Activated CD4-positive, alpha-beta T cell treated with anti-CD3 and anti-CD28 coated beads, Interleukin-2, amount 10 ng/mL, durations not matched to agents 24 days and 14 days (primary cell): ENCODE measurements at regions not wholly inside any gene's neighbourhood (a gene's known extent, or its start where the extent isn't known, plus 50 kb on each side); places are given as distances from the start of the nearest gene placed in this dataset.
A peak's percentile ranks its signal among the peaks of the same experiment; 100 is the strongest.

Experiments
- DNase-seq: peaks from one replicate; pipeline ENCODE4 v3.0.0; 2022
- H3K27ac Mint-ChIP-seq: one replicate; pipeline ENCODE4 v1.8.0; 2022; ENCODE audit warnings: mild to moderate bottlenecking, mixed read lengths
- H3K27me3 Mint-ChIP-seq: one replicate; pipeline ENCODE4 v1.8.0; 2022; ENCODE audit warnings: mixed read lengths
- H3K36me3 Mint-ChIP-seq: one replicate; pipeline ENCODE4 v1.8.0; 2022; ENCODE audit warnings: low read depth, mild to moderate bottlenecking, mixed read lengths
- H3K4me1 Mint-ChIP-seq: one replicate; pipeline ENCODE4 v1.8.0; 2021; ENCODE audit warnings: mixed read lengths
- H3K4me3 Mint-ChIP-seq: one replicate; pipeline ENCODE4 v1.8.0; 2022; ENCODE audit warnings: mild to moderate bottlenecking, moderate library complexity, mixed read lengths
- H3K9me3 Mint-ChIP-seq: one replicate; pipeline ENCODE4 v1.8.0; 2021; ENCODE audit warnings: mixed read lengths
- intact Hi-C: fragments of 100-400 bp; cut with micrococcal nuclease; formaldehyde crosslinking; loops from one replicate; pipeline ENCODE4 v1.15.1; 2023

DNA sequence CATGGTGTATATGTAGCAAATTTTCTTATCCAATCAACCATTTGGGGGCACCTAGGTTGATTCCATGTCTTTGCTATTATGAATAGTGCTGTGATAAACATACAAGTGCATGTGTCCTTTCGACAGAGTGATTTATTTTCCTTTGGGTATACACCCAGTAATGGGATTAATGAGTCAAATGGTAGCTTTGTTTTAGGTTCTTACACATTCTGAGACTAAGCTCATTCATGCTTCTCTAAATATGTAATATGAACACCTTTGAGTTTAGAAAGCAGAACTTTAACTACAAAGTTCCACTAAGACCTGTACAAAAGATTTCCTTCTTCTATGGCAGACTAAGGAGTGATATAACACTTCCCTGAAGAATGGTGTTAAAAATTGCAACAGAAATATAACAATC lies 627.0 kb downstream of the KCNA4 start:
- Mint-ChIP-seq H3K27me3 (no peaks in the 10 kb centered on the region), H3K4me3 (no peak overlapping the region), H3K27ac (no peak overlapping the region), H3K36me3 (no peaks in the 10 kb centered on the region), H3K9me3 (no peaks in the 10 kb centered on the region), H3K4me1 (no peaks in the 10 kb centered on the region)
- intact Hi-C loops = no loop called here
- DNase-seq = no peak

- peaks cover 3% of the 10 kb centered on the region for H3K9me3 Mint-ChIP-seq
These were observed 643.1 kb downstream of the KCNA4 start for GRCh38 chr11:29373725-29374124.

GRCh38 chr11:29368126-29368525 lies 648.7 kb downstream of the KCNA4 start:
- Mint-ChIP-seq H3K9me3 (peaks cover 3% of the 10 kb centered on the region), H3K27ac (no peak overlapping the region), H3K36me3 (no peaks in the 10 kb centered on the region), H3K27me3 (no peaks in the 10 kb centered on the region), H3K4me1 (no peaks in the 10 kb centered on the region), H3K4me3 (no peak overlapping the region)
- no peak for DNase-seq
- intact Hi-C loops = no loop called here

More at GRCh38 chr11:29373725-29374124, 643.1 kb downstream of the KCNA4 start:
- Mint-ChIP-seq H3K27me3 (no peaks in the 10 kb centered on the region), H3K4me1 (no peaks in the 10 kb centered on the region), H3K36me3 (no peaks in the 10 kb centered on the region), H3K4me3 (no peak overlapping the region), H3K27ac (no peak overlapping the region)
- no peak for DNase-seq
- intact Hi-C loops = no loop called here

GRCh38 chr11:29364006-29364405 lies 652.8 kb downstream of the KCNA4 start:
- intact Hi-C loops = no loop called here
- Mint-ChIP-seq H3K36me3 (no peaks in the 10 kb centered on the region), H3K27me3 (no peaks in the 10 kb centered on the region), H3K9me3 (peaks cover 3% of the 10 kb centered on the region), H3K4me3 (no peak overlapping the region), H3K27ac (no peak overlapping the region), H3K4me1 (no peaks in the 10 kb centered on the region)
- no peak for DNase-seq

DNA sequence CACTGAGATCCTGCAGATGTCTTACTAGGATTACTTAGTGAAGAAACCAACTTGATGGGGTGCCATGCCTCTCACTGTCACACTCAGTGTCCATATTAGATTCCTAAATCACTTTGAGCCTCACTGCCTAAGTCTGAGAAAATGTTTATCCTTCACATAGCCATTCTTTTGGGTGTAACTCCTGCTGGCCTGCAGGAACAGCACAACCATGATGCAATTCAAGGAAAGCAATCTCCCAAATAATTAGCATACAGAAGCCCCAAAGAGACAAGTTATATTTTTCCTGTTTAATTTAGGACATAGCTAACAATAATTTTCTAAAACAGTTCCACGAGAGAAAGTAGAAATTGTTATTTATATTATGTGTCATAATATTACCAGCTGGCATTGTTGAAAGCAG lies 655.5 kb downstream of the KCNA4 start:
- no peak for DNase-seq
- no peaks in the 10 kb centered on the region for H3K36me3 Mint-ChIP-seq
- peaks cover 3% of the 10 kb centered on the region for H3K9me3 Mint-ChIP-seq
- H3K27ac Mint-ChIP-seq = no peak overlapping the region
- intact Hi-C loops = no loop called here
- H3K4me3 Mint-ChIP-seq = no peak overlapping the region
- no peaks in the 10 kb centered on the region for H3K4me1 Mint-ChIP-seq
- no peaks in the 10 kb centered on the region for H3K27me3 Mint-ChIP-seq

DNA sequence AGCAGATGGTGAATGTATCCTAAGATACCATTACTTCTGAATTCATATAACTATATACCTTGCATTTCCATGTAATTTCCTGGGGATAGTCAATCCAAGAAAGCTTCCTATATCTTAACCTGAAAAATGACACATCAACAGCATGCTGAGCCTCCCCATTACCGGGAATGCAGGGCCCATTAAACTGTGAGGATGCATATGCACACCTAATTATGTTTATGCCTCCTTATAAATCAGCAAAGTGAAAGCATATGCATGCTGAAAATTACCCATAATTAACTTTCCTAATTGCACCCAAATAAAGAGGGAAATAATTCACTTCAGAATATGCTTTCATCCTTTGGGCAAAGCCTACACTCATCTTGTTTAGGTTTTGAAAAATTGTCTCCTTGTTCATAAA lies 663.0 kb downstream of the KCNA4 start:
- H3K36me3 Mint-ChIP-seq = no peaks in the 10 kb centered on the region
- peaks cover 3% of the 10 kb centered on the region for H3K9me3 Mint-ChIP-seq
- no peaks in the 10 kb centered on the region for H3K27me3 Mint-ChIP-seq
- intact Hi-C loops = no loop called here
- H3K4me3 Mint-ChIP-seq = no peak overlapping the region
- H3K27ac Mint-ChIP-seq = no peak overlapping the region
- H3K4me1 Mint-ChIP-seq = no peaks in the 10 kb centered on the region
- no peak for DNase-seq

DNA sequence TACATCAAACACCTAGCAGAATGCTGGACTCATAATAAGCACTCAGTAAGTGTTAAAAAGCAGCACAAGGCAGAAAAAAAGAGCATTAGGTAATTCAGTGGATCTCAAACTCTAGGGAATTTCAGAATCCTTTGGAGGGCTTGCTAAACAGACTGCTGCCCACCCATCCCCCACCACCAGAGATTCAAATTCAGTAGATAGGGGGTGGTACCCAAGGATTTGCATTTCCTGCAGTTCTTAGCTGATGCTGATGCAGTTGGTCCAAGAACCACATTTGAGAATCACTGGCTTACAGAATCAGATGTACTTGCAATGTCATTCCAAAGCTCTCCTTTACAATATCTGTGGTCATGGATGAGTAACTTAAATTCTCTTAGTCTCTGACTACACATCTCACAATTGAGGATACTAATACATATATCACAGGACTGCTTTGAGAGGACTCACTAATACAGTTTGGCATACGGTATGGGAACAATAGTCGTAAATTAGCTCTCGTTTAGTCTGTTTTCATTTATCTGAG lies 664.5 kb downstream of the KCNA4 start:
- no peaks in the 10 kb centered on the region for H3K36me3 Mint-ChIP-seq
- no peak overlapping the region for H3K27ac Mint-ChIP-seq
- intact Hi-C loops = no loop called here
- no peaks in the 10 kb centered on the region for H3K4me1 Mint-ChIP-seq
- no peaks in the 10 kb centered on the region for H3K27me3 Mint-ChIP-seq
- DNase-seq = no peak
- no peak overlapping the region for H3K4me3 Mint-ChIP-seq
- no peaks in the 10 kb centered on the region for H3K9me3 Mint-ChIP-seq

- no peaks in the 10 kb centered on the region for H3K36me3 Mint-ChIP-seq
- H3K27me3 Mint-ChIP-seq = no peaks in the 10 kb centered on the region
- H3K4me1 Mint-ChIP-seq = no peaks in the 10 kb centered on the region
- H3K4me3 Mint-ChIP-seq = no peak overlapping the region
- H3K9me3 Mint-ChIP-seq = no peaks in the 10 kb centered on the region
- intact Hi-C loops = no loop called here
- H3K27ac Mint-ChIP-seq = no peak overlapping the region
- no peak for DNase-seq
These were observed 665.4 kb downstream of the KCNA4 start for GRCh38 chr11:29351301-29351873.

GRCh38 chr11:29343465-29344333 lies 673.1 kb downstream of the KCNA4 start:
- Mint-ChIP-seq H3K27me3 (no peaks in the 10 kb centered on the region), H3K27ac (no peak overlapping the region), H3K4me1 (no peaks in the 10 kb centered on the region), H3K9me3 (no peaks in the 10 kb centered on the region), H3K36me3 (no peaks in the 10 kb centered on the region), H3K4me3 (no peak overlapping the region)
- DNase-seq = peak; percentile 79
- intact Hi-C loops = no loop called here

DNA sequence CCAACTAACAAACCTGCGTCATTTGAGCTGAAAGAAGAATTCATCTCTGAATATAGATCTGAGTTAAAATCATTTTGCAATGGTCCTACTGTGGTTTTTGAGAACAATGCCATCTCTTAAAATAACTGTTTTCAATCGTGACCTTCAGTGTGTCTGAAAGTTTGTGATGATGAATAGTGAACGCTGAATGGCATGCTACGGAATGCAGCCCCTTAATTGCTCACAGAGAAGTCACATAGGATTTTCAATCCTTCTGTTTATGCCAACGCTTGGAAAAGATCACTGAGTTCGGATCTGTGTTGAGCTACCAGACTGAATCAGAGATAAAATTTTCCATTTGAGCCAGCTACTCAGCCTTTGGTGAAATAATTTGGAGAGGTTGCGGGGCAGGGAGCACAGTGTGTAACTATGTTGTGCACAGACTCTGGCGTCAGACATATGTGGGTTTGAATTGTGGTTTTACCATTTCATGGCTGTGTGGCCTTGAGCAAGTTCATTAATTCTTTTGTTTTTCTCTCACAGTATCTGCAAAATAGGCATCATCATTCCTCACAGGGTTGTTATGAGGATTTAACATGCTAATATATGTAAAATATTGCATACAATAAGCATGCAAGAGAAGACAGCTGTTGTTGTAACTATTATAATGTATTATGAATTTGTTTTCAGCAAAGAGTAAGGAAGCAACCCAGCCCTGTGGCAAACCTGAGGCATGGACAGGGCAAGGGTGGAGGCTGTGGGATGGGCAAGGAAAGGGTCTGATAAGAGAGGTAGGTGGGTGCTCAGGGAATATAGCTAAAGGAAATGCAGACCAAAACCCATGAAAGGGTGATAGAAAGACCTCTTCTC lies 679.9 kb downstream of the KCNA4 start:
- H3K27ac Mint-ChIP-seq = no peak overlapping the region
- no peak overlapping the region for H3K4me3 Mint-ChIP-seq
- no peaks in the 10 kb centered on the region for H3K36me3 Mint-ChIP-seq
- intact Hi-C loops = no loop called here
- DNase-seq = no peak
- H3K9me3 Mint-ChIP-seq = no peaks in the 10 kb centered on the region
- H3K27me3 Mint-ChIP-seq = no peaks in the 10 kb centered on the region
- no peaks in the 10 kb centered on the region for H3K4me1 Mint-ChIP-seq

DNA sequence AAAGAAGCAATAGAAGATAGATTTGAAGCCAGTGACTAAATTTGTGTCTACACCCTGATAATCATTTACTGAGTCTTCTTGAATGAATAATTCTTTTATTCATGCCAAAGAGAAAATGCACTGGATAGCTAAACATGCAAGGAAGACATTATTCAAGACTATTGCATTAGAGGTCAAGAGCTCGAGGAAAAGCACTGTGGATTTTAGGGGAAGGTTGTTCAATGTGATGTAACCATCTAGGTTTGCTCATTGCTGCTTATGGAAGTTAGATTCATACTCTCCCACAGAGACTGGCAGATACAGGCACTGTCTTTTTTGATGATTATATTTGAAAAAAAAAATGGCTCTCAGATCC lies 682.1 kb downstream of the KCNA4 start:
- H3K4me3 Mint-ChIP-seq = no peak overlapping the region
- H3K36me3 Mint-ChIP-seq = no peaks in the 10 kb centered on the region
- H3K4me1 Mint-ChIP-seq = no peaks in the 10 kb centered on the region
- no peaks in the 10 kb centered on the region for H3K9me3 Mint-ChIP-seq
- DNase-seq = no peak
- H3K27ac Mint-ChIP-seq = no peak overlapping the region
- no peaks in the 10 kb centered on the region for H3K27me3 Mint-ChIP-seq
- intact Hi-C loops = loop anchor here (5.0 kb wide), 1 partner anchor 1637 kb away; no protein-coding TSS in a partner anchor

DNA sequence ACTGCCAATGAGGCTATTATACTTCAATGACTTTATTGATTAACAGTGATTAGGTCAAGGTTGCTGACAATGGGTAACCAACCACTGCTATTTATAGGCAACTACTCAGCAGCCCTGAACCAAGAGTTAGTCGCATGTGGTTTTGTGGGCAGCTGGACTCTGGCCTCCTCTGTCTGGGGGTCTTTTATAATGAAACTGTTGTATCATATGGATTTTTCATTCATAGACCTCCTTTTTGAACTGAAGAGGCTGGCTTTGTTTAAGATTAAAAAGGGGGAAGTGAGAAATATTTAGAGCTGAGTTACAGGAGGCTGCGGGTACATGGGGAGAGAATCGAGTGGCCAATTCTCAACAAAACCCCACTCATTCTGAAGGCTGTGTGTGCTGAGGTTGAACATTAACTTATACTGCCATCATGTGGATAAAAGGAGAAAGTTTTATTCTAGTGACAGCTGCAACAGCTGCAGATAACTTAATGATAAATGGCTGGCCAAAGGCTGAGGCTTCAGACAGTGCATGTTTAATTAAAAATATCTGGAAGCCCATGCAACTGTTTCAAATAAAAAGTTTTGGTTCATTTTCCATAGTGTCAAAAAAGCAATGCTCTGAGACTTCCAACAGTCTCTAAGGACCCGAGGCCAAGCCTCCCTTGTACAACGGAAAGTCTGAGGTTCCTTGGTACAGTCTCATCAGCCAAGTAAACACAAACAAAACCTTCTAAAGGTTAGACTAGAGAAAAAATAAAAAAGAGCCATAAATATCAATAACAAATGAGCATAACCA lies 682.6 kb downstream of the KCNA4 start:
- Mint-ChIP-seq H3K4me1 (no peaks in the 10 kb centered on the region), H3K36me3 (no peaks in the 10 kb centered on the region), H3K4me3 (no peak overlapping the region), H3K27ac (no peak overlapping the region), H3K27me3 (no peaks in the 10 kb centered on the region), H3K9me3 (no peaks in the 10 kb centered on the region)
- intact Hi-C loops = loop anchor here (5.0 kb wide), 1 partner anchor 1637 kb away; no protein-coding TSS in a partner anchor
- no peak for DNase-seq

GRCh38 chr11:29331451-29332010 lies 685.3 kb downstream of the KCNA4 start:
- intact Hi-C loops = loop anchor here (5.0 kb wide), 1 partner anchor 1634 kb away; no protein-coding TSS in a partner anchor
- Mint-ChIP-seq H3K36me3 (no peaks in the 10 kb centered on the region), H3K27ac (no peak overlapping the region), H3K9me3 (no peaks in the 10 kb centered on the region), H3K4me1 (no peaks in the 10 kb centered on the region), H3K4me3 (no peak overlapping the region), H3K27me3 (no peaks in the 10 kb centered on the region)
- no peak for DNase-seq
